ENCODE measurements at regions not wholly inside any gene's neighbourhood (a gene's known extent, or its start where the extent isn't known, plus 50 kb on each side); places are given as distances from the start of the nearest gene placed in this dataset.

DNA sequence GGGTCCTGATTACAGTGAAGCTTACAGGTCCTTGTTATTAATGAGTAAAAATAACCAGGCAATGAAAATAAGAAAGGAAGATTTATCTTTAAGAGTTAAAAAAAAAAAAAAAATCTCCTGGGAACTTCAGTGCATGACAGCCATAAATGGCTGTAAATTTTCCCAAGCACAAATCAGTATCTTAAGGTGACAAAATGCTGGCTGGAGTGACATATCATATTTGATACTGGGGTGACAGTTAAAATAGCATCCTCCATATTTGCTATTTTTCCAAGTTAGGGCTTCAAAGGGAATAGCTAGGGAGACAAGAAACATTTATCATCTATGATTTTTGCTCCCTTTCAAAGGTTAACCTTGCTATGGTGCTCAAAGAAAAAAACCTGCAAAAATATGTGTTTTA lies 226.6 kb downstream of the PRDM2 start:
- DNase-seq: no peak

DNA sequence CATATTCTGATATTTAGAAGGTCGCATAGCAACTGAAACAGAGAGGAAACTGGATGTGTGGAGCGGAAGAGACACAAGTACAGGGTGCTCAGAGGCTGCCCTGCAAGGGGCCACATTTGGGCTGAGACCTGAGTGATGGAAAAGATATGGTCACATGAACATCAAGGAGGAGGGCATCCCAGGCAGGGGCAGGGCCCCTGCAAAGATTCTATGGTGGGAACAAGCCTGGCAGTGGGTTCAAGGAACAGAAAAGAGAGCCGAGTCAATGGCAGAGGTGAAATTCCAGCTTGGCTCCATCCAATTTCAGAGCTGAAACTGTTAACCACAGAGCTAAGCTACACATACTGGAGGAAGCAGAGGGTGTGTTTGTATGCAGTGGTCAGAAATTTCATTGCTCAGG lies 227.7 kb downstream of the PRDM2 start:
- DNase-seq: no peak

DNA sequence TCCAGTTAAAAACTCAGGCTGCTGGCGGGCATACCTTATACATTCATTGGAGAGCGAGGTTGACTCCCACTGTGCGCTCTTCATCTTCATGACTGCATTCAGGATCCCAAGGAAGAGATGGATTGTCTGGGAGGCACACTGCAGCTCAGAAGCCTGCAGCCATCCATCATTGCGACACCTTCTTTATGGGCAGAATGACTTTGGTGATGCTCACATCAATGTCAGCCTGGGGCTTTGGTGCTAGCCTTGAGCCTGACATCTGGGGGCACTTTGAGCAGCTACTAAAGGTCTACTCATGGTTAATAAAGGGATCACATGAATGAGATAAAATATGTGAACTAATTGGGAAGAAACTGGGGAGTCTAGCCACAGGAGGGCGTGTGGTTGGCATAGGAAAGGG lies 229.3 kb downstream of the PRDM2 start:
- no peak for DNase-seq

DNA sequence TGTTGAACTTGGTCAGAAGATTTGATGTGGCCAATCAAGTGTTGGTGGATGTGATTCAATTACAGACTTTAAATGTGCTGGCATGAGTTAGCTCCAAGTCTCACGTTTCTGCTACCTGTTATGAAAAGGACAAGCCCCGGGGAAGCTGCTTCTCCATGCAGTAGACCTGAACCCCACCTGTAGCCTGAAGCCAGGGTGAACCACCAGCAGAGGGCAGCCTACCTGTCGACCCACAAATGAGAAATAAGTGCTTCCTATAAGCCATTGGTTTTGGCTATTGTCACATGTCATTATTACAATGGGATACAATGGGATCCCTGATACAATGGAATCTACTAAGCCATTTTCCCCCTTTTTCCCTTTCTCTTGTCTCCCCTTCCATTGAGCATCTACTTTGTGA lies 230.2 kb downstream of the PRDM2 start:
- no peak for DNase-seq

DNA sequence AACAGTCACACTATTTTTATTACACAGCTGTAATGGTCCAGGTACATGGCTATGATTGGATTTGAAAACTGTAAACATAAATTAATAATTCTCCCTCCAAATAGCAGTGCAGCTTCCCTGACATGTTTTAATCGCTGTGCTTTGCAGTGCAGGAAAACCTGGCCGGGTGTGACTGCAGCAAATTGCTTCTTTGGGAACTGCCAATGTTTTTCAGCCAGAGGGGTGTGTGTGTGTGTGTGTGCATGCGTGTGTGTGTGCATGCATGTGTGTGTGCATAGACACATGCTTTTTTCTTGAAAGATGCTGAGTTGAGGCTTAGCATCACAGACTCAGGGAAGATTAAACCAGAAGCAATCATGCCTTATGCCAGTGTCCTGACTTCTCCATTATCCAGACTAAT lies 231.2 kb downstream of the PRDM2 start:
- no peak for DNase-seq

DNA sequence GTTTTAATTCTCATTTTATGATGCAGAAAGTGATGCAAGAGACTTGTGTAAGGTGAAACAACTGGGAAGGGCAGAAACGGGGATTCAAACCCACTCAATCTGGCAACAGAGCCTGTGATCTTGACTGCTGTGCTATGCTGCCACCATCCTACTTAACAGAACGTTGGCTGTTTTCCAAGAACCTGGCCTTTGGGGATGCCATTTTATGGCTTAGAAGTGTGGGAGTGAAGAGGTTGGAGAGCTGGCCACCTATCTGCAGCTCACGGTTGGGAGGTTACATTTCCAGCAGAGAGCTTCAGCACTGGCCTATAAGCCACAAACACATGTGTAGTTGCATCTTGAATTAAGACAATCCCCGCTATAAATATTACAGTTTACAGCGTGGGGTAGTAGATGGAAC lies 235.3 kb downstream of the PRDM2 start:
- peak in 1 of 2 experiments; percentile 1 for DNase-seq

DNA sequence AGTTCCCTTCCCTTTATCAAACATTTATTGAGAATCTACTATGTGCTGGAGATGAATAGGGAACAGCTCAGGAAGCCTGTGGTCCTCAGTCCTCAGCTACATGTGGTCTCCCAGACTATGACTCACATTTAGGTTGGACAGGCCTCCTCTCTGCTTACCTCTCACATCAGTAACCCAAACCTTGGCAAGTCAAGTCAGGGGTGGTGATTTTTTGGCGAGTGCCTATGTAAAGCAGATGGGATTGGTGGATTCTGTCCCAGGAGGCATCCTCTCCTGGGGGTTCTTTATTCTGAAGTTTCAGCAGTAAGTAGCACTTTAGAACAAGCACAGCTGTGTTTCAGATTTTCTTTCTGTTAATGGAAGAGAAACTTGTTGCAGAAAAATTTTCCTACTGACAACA lies 241.3 kb downstream of the PRDM2 start:
- no peak for DNase-seq

DNA sequence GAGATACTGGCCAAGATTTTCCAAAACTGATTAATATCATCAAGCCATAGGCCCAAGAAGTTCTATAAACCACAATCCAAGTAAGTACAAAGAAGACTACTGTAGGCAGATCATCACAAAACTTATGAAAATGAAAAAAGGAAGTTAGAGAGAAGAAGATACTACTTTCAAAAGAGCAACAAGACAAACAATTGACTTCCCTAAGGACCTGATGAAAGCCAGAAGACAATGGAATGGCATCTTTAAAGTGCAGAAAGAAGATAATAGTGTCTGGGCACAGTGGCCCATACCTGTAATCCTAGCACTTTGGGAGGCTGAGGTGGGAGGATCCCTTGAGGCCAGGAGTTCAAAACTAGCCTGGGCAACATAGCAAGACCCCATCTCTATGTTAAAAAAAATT lies 243.1 kb downstream of the PRDM2 start:
- DNase-seq: no peak

DNA sequence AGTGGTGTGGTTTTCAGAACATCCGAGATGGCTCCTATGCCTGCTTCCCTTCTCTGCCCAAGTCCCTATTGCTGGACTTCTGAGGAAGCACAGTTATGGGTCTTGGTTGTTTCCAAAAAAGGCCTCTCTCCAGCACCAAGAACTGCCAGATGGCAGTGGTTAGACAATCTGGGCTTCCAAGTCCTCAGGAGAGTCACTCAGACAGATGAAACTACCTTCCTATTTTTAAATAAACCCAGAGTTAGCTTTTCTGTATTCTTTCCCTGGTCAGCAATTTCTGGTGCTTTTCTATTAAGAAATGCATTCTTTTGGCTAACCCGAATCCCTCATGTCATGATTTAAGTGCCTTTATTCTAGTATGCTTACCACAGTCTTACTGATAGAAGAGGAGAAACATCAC lies 245.9 kb downstream of the PRDM2 start:
- no peak for DNase-seq

DNA sequence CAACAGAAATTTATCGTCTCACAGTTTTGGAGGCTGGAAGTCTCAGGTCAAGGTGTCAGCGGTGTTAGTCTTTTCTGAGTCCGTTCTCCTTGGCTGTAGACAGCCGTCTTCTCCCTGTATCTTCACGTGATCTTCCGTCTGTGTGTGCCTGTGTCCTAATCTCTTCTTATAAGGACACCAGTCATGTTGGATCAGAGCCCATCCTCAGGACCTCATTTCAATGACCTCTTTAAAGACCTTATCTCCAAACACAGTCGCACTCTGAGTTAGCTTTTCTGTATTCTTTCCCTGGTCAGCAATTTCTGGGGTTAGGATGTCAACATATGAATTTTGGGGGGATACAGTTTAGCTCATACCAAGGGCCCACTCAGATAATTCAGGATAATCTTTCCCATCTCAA lies 247.7 kb downstream of the PRDM2 start:
- no peak for DNase-seq

DNA sequence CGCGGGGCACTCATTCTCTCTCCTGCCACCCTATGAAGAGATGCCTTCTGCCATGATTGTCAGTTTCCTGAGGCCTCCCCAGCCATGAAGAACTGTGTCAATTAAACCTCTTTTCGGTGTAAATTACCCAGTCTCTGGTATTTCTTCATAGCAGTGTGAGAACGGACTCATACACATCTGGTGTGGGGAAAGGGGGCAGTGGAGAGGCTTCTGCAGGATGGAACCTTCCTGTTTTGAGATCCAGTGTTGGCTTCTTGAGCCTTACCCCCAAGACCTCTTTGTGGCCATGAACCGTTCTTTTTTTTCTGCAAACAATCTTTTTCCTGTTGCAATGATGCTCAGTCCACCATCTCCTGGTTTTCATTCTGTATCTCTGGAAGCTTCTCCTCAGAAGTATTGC lies 248.4 kb downstream of the PRDM2 start:
- no peak for DNase-seq

DNA sequence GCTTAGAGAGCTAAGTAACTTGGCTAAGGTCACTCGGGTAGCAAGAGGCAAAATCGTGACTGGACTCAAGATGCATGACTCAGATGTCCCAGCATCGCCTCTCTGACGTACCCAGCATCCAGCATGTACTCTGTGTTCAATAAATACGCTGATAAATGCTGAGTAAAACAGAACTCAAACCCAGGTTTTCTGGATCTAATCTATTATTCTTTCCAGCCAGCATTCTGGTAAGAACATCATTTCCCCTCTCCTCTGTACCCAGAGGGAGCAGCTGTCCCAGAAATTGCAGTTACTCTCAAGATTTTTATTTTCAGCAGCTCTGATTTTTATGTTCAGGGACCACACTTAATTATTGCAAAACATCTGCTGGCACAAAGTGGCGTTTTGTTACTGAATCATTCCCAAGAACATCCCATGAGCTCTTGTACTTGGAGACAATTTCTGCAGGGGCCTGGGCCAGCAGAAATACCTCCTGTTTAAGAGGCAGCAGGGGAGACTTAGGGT lies 249.0 kb downstream of the PRDM2 start:
- DNase-seq: no peak

DNA sequence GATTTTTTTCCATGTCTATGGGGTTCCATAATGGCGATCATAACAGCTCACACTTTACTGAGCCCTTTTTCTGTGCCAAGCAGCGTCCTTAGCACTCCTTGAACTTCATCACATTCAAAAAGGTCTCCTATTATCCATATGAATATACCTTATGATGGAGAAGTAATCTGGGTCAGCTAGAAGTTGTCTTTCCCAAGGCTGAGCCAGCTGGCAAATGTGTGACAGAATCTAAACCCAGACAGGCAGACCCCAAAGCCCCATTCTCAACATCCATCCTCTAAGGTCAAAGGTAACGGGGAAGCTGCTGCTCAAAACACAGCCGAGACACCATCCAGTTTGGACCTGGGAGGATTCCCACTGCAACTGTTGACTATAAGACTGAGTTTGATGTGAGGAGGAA lies 249.6 kb downstream of the PRDM2 start:
- no peak for DNase-seq

DNA sequence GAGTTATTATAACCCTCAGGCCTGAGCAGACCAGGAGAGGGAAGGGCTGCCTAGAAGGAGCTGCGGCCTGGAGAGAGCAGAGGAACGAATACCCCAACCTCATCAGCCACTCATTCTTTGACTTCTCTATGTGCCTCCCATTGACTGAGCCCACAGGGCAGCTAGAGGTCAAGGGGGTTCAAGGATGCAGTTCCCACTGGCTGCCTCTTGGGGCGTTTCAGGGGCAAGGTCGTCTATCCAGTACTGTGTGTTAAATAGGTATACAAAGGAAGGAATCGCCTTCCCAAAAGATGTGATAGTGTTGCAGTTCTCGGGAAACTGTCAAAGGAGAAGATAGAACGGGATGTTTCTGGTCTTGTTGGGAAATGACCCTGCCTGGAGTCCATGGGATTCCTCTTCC lies 250.6 kb downstream of the PRDM2 start:
- DNase-seq: no peak

DNA sequence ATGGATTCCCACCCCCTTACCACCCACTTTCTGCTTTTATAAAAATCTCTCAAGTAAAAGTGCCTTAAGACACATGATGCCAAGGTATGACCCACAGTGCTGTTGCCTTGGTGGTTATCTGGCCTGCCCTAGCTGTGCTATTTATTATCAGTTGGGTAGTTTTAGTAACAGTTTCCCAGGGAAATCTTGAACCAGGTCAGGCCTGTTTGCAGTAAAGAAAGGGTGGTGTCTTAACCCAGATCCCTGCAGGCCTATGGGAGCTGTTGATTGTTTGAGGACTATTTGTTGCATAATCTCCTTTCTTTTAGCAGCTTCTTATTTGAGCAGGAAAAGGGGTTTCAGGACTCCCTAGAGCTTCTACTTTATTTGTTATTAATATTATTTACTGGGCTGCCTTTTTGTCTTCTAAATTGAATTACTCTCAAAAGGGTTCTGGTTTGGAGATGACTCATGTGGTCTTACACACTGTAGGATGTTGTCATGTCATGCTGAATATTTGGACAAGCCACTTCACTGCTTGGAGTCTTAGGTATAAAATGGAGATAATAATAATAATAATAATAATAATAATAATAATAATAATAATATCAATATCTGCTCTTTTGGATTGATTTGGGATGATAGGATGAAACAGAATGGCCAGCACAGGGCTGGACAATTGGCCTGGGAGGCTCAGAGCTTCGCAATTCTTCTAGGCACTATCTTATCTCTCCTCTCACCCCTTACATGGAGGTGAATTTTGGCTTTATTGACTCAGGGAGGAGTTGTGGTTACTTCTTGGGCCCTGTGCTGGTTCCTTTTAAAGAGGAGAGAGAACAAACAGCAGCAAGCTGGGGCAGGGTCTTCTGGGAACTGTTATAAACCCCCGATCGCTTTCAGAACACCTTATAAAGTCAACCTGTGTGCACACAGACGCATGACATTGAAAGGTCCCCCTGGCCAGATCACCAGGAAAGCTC lies 252.1 kb downstream of the PRDM2 start:
- DNase-seq: no peak

DNA sequence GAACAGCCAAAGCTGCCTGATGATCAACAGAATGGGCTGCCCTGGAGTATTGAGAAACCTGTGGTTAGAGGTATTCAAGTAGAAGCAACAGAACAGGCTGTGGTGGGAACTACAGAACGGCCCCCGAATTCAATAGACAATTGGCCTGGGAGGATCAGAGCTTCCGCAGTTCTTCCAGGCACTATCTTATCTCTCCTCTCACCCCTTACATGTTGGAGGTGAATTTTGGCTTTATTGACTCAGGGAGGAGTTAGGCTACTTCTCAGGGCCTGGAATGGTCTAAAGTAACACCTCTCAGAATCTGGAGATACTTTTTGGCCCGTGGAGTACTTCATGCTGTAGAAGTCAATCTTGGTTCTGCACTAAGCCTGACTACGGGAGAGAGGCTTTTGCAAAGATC lies 253.0 kb downstream of the PRDM2 start:
- no peak for DNase-seq

DNA sequence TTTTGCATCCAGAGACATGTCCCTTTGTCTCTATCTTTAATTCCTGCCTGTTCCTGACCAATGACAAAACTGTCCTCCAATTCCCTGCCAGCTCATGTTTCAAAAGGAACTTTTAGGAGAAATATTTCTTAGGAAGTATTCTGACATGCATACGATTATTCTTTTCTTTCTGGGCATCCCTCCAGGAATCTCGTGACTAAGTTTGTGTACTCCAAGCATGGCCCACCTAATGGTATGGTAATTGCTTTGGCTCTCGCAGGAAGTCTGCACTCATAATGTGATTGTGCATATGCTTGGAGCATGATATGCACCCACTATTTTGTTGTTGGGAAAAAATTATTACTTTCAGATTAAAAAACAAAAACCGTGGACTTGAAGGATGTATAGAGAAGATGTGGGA lies 256.4 kb downstream of the PRDM2 start:
- no peak for DNase-seq

DNA sequence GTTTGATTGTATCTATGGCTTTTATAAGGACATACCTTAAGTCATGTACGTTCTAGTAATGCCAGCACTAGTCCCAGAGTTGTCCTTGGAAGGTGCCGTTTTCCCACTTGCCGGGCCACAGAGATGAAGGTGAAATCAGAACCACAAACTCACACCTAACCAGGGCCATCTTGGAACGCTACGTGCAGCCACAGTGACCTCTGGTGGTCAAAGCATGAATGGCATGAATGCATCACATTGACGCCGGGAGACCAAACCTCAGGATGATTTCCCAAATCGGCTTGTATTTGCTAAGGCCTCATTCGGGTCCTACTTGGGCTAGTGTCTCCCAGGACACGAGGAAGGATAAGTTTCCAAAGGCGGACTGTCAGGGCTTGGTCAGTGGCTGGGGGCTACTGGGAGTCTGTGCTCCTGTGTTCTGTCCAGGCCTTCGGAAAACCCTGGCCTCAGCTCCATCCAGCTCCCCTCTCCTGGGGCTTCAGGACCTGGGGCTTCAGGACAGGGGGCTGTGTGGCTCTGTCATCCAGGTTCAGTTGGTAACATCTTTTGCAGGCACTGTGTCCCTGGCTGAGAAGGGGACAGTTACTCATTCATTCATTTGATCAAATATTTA lies 260.5 kb downstream of the PRDM2 start:
- DNase-seq: peak; percentile 24 to 25

DNA sequence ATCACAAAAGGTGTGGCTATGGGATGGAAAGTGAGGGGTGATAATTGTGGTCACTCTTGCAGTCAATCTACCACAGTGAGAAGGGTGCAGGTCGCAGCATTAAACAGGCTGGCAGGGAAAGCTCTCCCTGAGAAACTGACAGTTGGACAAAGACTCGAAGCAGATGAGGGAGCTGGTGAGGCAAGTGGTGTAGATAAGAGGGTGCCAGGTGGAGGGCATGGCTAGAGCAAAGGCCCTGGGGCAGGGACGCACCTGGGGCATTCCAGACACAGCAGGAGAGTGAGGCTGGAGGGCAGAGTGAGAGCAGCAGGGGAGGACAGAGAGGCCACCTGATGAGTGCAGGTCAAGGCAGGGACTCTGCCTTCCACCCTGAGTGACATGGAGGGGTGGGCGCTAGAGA lies 264.8 kb downstream of the PRDM2 start:
- no peak for DNase-seq

DNA sequence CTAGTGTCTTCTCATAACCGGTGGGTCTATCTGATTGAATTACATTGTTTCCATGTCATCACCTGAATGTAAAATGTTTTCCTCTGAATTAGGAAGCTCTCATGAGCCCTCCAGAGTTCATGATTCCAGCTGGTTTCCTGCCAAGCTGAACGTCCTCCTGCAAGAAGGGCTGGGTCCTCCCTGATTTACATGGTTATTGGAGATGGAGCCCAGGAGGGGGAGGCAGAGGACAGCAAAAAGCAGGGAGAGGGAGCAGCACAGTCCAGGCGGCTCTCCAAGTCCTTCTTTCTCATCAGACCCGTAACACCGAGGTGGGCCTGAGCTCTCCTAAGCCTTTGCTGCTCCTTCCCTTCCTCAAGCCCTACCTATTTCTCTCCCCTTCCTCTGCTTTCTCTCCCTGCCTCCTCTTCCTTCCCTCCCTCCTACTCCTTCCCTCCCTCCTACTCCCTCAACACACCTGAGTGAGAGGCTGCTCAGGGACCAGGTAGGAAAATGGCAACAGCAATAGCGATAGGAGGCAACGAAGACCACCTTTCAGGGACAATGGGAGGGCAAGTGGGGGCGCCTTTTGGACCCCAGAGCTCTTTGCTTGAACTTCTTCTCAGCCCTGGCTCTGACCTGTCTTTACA lies 265.9 kb downstream of the PRDM2 start:
- DNase-seq: peak; percentile 26 to 39

DNA sequence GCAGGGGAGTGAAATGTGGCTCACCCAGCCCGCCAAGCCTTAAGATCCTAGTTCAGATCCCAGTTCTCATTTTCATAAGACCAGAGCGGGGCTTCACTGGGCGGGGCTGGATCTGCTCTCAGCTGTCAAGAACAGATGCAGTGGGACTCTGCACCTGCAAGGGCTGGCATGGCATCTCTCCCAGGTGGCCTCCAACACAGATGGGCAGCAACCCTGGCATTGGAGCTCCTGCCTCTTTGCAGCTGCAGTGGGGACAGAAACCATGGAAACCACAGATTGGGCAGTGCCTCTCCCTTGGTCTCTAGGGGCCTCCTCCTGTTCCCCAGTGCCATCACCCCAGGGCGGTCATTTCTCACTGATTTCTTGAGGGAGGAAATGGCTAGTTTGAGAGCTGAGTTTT lies 267.7 kb downstream of the PRDM2 start:
- no peak for DNase-seq

DNA sequence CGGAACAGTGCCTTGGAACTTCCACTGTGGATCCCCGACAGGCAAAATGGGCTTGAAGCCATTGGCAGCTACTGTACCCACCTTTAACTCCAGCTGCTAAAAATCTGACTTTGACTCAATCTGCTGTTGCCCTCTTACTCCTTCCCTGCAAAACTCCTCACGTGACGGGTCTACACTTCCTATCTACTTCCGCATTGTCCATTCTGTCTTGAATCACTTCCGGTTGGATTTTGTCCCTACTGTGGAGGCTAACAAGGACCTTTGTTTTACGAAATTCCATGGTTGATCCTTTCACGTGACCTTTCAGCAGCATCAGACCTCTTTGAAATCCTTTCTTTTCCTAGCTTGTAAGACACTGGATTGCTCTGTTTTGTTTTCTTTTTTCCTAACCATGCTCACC lies 268.4 kb downstream of the PRDM2 start:
- no peak for DNase-seq

DNA sequence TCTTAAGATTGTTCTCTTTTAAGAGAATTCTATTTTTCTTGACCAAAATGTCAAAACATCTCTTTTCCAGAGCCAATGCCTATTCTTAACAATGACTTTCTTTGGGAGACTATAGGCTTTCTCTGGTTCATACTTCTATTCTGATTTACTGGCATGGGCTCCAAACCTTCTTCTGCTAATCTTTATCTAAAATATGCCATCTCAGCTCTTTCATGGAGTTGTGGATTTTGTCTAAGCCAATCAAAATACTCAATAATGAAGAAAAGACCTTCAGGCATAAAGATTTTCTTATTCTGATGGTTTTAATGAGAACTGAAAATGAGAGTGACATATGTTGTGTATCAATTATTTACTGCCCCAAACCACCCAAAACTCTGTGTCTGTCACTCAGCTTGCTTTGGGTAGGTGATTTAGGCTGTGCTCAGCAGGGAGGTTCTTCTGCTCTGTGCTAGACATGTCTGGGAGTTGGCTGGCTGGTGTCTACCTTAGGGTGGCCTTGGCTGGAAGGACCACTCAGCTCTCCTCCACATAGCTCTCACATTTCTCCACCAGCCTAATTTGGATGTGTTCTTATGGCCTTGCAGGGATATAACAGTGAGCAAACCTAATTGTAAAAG lies 270.8 kb downstream of the PRDM2 start:
- no peak for DNase-seq

DNA sequence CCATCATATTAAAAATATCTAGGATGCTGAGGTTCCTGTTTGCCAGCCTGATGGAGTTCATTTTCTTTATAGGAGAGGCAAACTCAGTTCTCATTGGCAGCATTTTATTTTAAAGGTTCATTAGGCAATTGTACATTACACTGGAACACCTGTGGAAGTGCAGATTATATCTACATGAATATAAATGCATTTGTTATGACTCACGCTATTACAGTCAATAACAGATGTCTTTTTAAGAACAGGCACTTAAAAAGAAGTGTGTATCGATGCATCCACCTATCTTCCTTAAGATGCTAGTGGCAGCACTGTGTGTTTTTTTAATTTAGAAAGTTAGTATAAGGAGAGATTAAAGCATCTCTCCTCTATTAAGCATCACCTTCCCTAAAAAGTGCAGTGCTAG lies 276.5 kb downstream of the PRDM2 start:
- DNase-seq: no peak
